COR-L47 (cell line): ENCODE measurements at regions not wholly inside any gene's neighbourhood (a gene's known extent, or its start where the extent isn't known, plus 50 kb on each side); places are given as distances from the start of the nearest gene placed in this dataset.
A peak's percentile ranks its signal among the peaks of the same experiment; 100 is the strongest.
"Not testable (repeated sequence)": the region's sequence is repeated elsewhere in the genome, so short reads cannot be mapped to it uniquely, and the experiment has no call there.

Experiments used
- DNase-seq: peaks from one replicate; lab custom pipeline; 2025; lab: John Stamatoyannopoulos, UW

GRCh38 chr10:63783882-63784281, 262.7 kb downstream of the REEP3 start:
- no peak for DNase-seq

DNA sequence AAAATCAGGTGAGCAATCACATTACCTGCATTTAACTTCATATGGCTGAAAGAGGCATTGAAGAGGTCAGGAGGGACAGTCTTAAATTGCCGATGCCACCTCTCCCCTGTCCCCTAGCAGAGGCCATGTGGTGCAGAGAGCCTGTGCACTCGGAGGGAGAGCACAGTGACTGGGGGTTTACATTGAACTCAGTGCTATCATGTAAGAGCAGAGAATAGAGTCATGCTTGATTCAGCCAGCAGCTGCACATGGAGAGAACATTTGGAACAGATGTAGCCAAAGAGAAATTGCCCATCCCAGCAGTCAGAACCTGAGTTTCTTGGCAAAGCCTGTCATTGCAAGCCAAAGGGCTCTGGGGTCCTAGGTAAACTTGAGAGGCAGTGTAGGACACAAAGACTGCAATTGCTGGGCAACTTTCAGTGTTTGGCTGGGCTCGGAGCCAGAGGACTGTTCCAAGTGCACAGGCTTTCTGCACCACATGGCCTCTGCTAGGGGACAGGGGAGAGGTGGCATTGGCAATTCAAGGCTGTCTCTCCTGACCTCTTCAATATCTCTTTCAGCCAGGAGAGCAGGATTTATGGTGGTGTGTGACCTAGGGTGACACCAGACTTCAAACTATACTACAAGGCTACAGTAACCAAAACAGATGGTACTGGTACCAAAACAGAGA, 267.1 kb downstream of the REEP3 start:
- peak; percentile 5 for DNase-seq

- no peak for DNase-seq
Measured at GRCh38 chr10:63795094-63795860, 274.1 kb downstream of the REEP3 start.

GRCh38 chr10:63798599-63799498, 277.6 kb downstream of the REEP3 start:
- DNase-seq = no peak

GRCh38 chr10:63799521-63800300, 278.5 kb downstream of the REEP3 start:
- DNase-seq = no peak

- DNase-seq = no peak
Measured at GRCh38 chr10:63801166-63801565, 280.0 kb downstream of the REEP3 start.

GRCh38 chr10:63806330-63806729, 285.1 kb downstream of the REEP3 start:
- no peak for DNase-seq

GRCh38 chr10:63812501-63812900, 291.3 kb downstream of the REEP3 start:
- no peak for DNase-seq

- peak; percentile 58 for DNase-seq
Measured at GRCh38 chr10:63819753-63820329, 298.6 kb downstream of the REEP3 start.

DNA sequence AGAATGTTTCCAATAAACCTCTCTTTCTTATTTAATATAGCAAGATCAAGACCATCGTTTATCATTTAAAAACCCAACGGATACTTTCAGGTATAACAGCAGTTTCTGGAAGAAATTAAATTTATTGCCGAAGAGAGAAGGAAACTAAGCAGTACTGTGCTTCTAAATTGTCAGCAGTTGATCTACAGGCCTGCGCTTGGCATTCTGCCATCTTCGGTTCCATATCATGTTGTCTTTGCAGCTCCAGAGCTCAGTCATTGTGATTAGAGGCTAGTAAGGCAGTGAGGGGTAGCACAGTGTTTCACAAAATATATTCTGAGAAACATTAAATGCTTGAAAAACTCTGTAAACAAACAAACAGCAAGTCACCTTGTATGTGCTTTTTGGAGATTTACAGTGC, 301.3 kb downstream of the REEP3 start:
- no peak for DNase-seq

GRCh38 chr10:63825111-63825510, 303.9 kb downstream of the REEP3 start:
- no peak for DNase-seq

DNA sequence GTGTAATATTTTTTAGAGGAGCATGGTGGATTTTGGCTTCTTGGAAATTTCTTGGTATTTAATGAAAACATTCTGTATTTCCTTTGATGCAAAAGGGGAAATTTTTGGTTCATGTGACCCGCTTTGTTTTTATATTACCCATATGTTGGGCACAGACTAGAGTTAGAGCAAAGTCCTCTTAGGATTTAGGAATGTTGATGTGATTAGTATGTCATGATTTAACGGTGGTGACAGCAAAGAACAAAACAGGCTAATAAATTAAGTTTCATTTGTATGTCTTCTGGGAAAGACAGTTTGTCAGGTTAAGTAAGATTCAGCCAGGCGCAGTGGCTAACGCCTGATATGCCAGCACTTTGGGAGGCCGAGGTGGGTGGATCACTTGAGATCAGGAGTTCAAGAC, 304.6 kb downstream of the REEP3 start:
- DNase-seq = no peak

DNA sequence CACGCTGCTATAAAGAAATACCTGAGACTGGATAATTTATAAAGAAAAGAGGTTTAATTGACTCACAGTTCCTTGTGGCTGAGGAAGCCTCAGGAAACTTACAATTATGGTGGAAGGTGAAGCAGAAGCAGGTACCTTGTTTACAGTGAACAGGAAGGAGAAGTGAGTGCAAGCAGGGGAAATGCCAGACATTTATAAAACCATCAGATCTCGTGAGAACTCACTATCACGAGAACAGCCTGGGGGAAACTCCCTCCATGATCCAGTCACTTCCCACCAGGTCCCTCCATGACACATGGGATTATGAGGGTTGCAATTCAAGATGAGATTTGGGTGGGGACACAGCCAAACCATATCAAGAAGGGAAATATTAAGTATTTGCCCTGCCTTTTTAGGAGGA, 305.8 kb downstream of the REEP3 start:
- DNase-seq = not testable (repeated sequence)

DNA sequence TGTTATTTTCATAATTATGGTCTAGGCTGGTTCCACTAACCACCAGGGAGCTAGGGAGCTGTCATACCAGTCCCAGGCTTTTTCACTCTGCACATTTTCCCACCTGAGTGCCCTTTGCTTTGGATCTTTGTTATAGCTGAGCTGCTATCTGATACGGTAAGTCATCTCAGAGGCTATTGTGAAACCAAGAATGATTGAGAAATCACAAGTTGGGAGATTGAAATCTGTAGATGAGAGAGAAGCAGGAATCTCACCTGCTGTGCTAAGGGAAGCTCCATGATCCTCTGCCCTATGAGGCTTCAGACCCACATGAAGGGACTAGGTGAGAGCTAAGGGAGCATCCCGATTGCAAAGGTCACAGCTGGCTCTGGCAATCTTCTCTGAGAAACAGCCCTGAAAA, 307.8 kb downstream of the REEP3 start:
- DNase-seq = no peak

- no peak for DNase-seq
Measured at GRCh38 chr10:63829573-63830149, 308.5 kb downstream of the REEP3 start.

DNA sequence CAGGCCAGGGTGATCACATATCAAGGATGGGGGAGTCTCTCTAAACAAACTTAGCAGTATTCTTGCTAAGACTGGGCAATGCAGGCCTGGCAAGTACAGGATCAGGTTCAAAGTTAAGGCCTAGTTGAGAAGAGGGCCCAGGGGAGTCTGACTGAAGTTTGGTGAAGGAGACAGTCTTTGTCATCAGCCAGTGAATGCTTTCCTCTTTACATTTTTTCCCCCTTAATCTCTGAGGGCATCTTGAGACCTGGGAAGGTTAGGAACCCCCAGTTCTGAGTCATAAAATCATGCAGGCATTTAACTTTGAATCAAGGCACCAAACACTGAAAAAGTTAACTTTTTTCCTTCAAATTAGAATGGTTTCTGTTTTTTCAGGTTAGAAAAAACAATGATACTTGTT, 311.5 kb downstream of the REEP3 start:
- DNase-seq = no peak

GRCh38 chr10:63833411-63834060, 312.3 kb downstream of the REEP3 start:
- no peak for DNase-seq

DNA sequence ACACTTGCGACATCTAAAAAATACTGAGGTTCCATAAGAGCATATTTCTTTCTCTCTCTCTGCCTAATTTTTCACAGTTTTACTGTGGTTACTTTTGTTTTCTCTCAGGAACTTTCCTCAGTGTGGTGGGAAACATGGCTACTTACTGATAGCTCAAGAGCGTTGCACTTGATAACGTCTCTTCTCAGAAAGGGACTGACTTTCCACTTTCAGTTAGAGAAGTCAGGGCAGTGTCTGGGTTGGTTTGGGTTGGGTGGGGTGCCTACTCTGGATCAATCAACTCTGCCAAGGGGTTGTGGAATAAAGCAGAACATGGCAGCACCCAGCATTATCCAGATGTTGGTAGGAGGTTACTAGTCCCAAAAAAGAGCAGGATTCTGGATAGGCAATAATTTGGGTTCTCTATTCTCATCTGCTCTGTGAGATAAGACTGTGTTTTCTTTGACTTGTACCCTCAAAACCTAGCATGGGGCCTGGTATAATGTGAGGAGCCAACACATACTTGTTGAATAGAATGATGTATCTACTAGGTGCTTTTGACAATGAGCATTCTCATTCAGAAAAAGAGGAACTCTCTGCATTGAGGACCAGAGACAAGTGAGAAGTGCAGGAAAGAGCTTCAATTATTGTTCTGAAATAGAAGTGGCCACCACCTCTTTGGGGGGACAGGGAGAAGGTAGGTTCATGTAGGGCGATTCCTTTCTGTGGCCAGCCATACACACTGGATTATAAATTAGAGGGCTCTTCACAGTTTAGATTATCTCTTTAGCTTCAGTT, 315.7 kb downstream of the REEP3 start:
- no peak for DNase-seq

- no peak for DNase-seq
Measured at GRCh38 chr10:63841761-63842160, 320.6 kb downstream of the REEP3 start.

GRCh38 chr10:63843107-63843506, 321.9 kb downstream of the REEP3 start:
- no peak for DNase-seq
